ENCODE measurements at regions not wholly inside any gene's neighbourhood (a gene's known extent, or its start where the extent isn't known, plus 50 kb on each side); places are given as distances from the start of the nearest gene placed in this dataset.

DNA sequence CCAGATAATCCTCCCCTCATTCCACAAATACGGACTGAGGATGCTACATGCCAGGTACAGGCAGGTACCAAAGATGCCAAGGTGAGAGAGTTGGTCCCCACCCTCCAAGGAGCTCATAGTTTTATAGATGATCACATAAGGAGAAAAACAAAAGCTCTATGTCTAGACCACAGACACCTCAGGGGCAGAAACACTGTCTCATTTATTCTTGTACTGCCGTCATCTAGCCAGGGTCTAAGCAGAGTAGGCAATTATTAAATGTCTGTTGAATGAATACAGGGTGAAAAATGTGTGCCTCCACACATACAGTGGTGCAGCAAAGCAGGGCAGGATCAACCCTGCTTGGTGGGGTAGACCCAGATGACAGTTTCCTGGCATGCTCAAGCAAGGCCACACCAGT, 439.8 kb upstream of the JARID2 start:
- Histone ChIP-seq H3K36me3 (no peaks in the 10 kb centered on the region), H3K4me1 (peaks cover 13% of the 10 kb centered on the region), H3K27ac (replicated peaks) (no peak overlapping the region), H3K27me3 (ENCODE audit: low read depth) (no peaks in the 10 kb centered on the region), H3K4me3 (no peak overlapping the region), H3K9me3 (replicated peaks) (no peaks in the 10 kb centered on the region)
- DNase-seq: no peak
- TF ChIP-seq, protein P1, sequence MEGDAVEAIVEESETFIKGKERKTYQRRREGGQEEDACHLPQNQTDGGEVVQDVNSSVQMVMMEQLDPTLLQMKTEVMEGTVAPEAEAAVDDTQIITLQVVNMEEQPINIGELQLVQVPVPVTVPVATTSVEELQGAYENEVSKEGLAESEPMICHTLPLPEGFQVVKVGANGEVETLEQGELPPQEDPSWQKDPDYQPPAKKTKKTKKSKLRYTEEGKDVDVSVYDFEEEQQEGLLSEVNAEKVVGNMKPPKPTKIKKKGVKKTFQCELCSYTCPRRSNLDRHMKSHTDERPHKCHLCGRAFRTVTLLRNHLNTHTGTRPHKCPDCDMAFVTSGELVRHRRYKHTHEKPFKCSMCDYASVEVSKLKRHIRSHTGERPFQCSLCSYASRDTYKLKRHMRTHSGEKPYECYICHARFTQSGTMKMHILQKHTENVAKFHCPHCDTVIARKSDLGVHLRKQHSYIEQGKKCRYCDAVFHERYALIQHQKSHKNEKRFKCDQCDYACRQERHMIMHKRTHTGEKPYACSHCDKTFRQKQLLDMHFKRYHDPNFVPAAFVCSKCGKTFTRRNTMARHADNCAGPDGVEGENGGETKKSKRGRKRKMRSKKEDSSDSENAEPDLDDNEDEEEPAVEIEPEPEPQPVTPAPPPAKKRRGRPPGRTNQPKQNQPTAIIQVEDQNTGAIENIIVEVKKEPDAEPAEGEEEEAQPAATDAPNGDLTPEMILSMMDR (IDR thresholded peaks at IDR 0.05; ENCODE audit: borderline replicate concordance): no peak
- intact Hi-C loops (cut with micrococcal nuclease): no loop called here

DNA sequence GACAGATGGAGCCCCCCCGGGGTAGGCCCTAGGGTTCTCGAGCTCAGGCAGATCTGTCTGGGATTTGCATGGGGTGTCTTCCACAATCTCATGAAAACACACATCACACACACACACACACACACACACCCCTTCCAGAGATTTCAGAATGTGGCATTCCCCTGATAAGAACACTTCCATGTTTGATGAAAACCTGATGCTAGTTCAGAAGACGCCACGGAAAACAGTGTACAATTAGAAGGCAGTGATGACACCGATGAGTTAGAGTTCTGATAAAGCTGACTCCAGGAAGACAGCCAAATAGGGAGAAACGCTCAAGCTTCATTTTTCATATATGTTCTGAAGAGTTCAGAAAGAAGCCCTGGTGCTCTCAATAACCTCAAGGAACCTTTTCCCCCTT, 438.7 kb upstream of the JARID2 start:
- intact Hi-C loops (cut with micrococcal nuclease): no loop called here
- TF ChIP-seq, protein P1 (IDR thresholded peaks at IDR 0.05; ENCODE audit: borderline replicate concordance): no peak
- Histone ChIP-seq H3K9me3 (replicated peaks) (no peaks in the 10 kb centered on the region), H3K36me3 (no peaks in the 10 kb centered on the region), H3K27ac (replicated peaks) (no peak overlapping the region), H3K27me3 (ENCODE audit: low read depth) (no peaks in the 10 kb centered on the region), H3K4me1 (peaks cover 13% of the 10 kb centered on the region), H3K4me3 (no peak overlapping the region)
- DNase-seq: no peak

DNA sequence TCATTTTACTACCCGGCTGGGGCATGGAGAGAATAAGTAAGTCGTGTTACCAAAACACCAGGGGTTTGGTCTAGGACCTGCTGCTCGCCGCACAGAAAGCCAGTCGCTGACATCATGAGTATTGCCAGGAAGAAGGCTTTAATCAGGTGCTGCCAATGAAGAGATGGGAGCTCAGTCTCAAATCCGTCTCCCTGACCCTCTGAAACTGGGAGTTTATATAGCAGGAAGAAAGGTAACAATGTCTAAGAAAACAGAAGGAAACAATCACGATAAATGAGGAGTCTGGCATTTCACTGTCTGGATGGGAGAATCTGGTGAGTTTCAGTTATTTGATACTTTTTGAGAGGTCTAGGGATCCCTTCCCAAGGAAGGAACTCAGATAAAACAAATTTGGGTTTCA, 437.9 kb upstream of the JARID2 start:
- intact Hi-C loops (cut with micrococcal nuclease): no loop called here
- Histone ChIP-seq H3K4me3 (no peak overlapping the region), H3K36me3 (no peaks in the 10 kb centered on the region), H3K4me1 (peaks cover 13% of the 10 kb centered on the region), H3K27ac (replicated peaks) (no peak overlapping the region), H3K27me3 (ENCODE audit: low read depth) (no peaks in the 10 kb centered on the region), H3K9me3 (replicated peaks) (no peaks in the 10 kb centered on the region)
- no peak for DNase-seq
- TF ChIP-seq, protein P1 (IDR thresholded peaks at IDR 0.05; ENCODE audit: borderline replicate concordance): no peak

DNA sequence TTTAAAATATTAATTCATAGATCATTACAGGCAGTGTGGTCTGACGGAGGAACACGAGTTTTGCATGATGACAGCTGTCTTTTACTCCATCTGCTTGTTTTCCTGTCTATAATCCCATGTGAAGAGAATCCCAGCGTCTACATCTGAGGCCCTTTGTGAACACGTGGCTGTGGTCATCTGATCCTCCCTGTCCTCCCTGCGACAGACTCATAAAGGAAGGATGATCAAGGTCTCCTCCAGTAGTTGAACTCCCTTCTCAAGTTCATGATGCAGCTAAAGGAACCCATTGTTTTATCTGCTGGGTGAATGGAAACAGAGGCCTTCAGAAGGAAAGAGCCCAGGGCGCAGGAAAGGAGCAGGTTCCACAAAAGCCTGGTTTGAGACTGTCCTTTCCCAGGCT, 435.8 kb upstream of the JARID2 start:
- Histone ChIP-seq H3K9me3 (replicated peaks) (no peaks in the 10 kb centered on the region), H3K4me3 (no peak overlapping the region), H3K27me3 (ENCODE audit: low read depth) (no peaks in the 10 kb centered on the region), H3K27ac (replicated peaks) (no peak overlapping the region), H3K36me3 (no peaks in the 10 kb centered on the region), H3K4me1 (peaks cover 3% of the 10 kb centered on the region)
- TF ChIP-seq, protein P1 (IDR thresholded peaks at IDR 0.05; ENCODE audit: borderline replicate concordance): no peak
- DNase-seq: no peak
- intact Hi-C loops (cut with micrococcal nuclease): no loop called here

DNA sequence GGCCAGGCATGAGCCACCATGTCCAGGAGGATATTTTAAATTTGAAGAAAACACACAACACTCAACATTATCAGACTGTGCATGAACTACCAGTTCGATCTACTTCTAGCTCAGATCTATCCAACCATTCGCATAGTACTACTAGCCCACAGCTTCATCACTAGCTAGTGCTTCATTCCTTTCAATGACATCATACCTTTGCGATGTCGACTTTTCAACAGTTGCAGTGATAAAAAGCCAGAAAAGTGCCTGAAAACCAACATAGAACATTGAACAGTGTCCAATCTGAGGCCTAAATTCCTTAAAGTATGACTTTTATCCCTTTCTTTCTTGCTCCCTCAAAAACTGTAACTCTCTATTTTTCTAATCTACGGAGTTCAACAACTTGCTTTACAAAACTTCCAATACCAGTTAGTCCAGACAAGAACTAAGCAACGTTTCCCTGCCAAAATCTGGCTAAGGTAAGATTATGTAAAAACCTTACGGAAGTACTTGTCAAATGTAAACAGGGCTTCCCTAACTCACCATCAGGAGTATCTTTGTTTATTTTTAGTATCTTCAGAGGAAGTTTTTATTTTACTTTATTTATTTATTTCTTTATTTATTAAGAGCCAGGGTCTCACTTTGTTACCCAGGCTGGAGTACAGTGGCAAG, 434.0 kb upstream of the JARID2 start:
- no peak for DNase-seq
- Histone ChIP-seq H3K36me3 (no peaks in the 10 kb centered on the region), H3K27ac (replicated peaks) (no peak overlapping the region), H3K4me3 (no peak overlapping the region), H3K9me3 (replicated peaks) (no peaks in the 10 kb centered on the region), H3K27me3 (ENCODE audit: low read depth) (no peaks in the 10 kb centered on the region), H3K4me1 (no peaks in the 10 kb centered on the region)
- intact Hi-C loops (cut with micrococcal nuclease): no loop called here
- TF ChIP-seq, protein P1 (IDR thresholded peaks at IDR 0.05; ENCODE audit: borderline replicate concordance): no peak
